GM23248 (cell line): ENCODE measurements at regions not wholly inside any gene's neighbourhood (a gene's known extent, or its start where the extent isn't known, plus 50 kb on each side); places are given as distances from the start of the nearest gene placed in this dataset.

ENCODE experiments used
- EZH2 ChIP-seq: fragments of 200-600 bp; sonication (generic); IDR thresholded peaks from 2 replicates; pipeline ENCODE4 v1.6.1; 2018; ENCODE audit warnings: antibody characterized with exemption, mild to moderate bottlenecking; ENCODE audit not compliant: insufficient read depth, poor library complexity, severe bottlenecking
- EZH2phosphoT487 ChIP-seq: fragments of 200-600 bp; sonication (generic); IDR thresholded peaks from 2 replicates; pipeline ENCODE4 v1.6.1; 2018; ENCODE audit warnings: antibody characterized with exemption, moderate library complexity, mild to moderate bottlenecking, low read depth; ENCODE audit not compliant: insufficient read depth

- TF ChIP-seq EZH2phosphoT487 (no peak), EZH2 (no peak)
Measured at GRCh38 chr2:147396890-147397289, 447.9 kb upstream of the ACVR2A start.
